GM12873 (cell line): ENCODE measurements at regions not wholly inside any gene's neighbourhood (a gene's known extent, or its start where the extent isn't known, plus 50 kb on each side); places are given as distances from the start of the nearest gene placed in this dataset.
A peak's percentile ranks its signal among the peaks of the same experiment; 100 is the strongest.

Experiments used
- TF ChIP-seq, protein P1 (sequence below): IDR thresholded peaks from 2 replicates; pipeline ENCODE4 v1.5.1; 2012; ENCODE audit warnings: low read depth, mild to moderate bottlenecking, moderate library complexity, low read length, control low read depth; ENCODE audit not compliant: insufficient read depth; ENCODE audit errors: missing control alignments

DNA sequence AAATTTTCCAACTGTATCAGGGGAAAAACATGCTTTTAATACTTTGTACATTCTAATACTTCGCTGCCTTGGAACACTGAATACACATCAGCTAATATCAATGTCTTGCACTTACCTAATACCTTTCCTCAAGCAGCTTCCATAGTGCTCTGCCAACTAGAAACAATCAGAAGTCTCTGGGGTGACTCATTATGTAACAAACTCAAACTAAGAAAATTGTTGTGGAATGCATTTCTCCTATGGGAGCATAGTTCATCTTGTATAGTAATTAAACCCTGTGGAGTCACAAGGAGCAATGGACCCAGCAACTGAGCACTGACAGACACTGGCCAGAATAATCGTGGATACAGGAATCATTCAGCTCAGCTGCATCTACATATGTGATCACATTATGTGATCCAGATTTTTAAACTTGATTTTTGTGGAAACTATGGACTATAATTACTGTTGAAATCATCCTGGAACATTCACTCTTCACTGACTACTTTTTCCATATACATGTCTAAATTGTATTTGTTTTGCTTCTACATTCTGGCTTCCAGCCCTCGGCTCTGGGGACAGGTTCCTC lies 496.9 kb downstream of the TMA16 start:
- TF ChIP-seq, protein P1, sequence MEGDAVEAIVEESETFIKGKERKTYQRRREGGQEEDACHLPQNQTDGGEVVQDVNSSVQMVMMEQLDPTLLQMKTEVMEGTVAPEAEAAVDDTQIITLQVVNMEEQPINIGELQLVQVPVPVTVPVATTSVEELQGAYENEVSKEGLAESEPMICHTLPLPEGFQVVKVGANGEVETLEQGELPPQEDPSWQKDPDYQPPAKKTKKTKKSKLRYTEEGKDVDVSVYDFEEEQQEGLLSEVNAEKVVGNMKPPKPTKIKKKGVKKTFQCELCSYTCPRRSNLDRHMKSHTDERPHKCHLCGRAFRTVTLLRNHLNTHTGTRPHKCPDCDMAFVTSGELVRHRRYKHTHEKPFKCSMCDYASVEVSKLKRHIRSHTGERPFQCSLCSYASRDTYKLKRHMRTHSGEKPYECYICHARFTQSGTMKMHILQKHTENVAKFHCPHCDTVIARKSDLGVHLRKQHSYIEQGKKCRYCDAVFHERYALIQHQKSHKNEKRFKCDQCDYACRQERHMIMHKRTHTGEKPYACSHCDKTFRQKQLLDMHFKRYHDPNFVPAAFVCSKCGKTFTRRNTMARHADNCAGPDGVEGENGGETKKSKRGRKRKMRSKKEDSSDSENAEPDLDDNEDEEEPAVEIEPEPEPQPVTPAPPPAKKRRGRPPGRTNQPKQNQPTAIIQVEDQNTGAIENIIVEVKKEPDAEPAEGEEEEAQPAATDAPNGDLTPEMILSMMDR = no peak

DNA sequence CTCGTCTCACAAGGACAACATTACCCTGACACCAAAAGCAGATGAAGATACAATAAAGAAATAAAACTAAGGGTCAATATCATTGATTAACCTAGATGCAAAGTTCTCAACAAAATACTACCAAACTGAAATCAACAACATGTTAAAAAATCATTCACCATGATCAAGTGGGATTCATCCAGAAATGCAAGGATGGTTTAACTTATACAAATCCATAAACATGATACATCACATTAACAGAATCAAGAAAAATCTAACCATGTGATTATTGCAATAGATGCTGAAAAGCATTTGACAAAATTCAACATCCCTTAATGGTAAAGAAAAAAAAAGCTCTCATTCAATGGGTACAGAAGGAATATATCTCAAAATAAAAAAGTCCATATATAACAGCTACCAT lies 514.9 kb downstream of the TMA16 start:
- TF ChIP-seq, protein P1 = no peak

DNA sequence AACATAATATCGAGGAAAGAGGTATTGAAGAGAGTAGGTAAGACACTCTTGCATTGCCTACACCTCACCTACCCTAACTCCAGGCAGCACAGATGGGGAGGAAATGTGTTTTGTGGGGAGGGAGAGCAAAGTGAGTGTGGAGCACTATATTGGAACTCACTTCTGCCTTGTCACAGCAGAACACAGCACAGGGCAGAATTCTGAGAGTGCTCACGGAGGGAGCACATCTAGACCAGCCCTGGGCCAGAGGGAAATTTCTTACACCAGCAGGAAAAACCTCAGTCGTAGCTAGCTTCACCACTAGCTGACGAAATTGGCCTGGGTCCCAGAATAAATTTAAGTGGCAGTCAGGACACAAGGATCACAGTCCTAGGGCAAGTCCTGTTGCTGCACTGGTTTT lies 517.3 kb downstream of the TMA16 start:
- TF ChIP-seq, protein P1 = no peak

DNA sequence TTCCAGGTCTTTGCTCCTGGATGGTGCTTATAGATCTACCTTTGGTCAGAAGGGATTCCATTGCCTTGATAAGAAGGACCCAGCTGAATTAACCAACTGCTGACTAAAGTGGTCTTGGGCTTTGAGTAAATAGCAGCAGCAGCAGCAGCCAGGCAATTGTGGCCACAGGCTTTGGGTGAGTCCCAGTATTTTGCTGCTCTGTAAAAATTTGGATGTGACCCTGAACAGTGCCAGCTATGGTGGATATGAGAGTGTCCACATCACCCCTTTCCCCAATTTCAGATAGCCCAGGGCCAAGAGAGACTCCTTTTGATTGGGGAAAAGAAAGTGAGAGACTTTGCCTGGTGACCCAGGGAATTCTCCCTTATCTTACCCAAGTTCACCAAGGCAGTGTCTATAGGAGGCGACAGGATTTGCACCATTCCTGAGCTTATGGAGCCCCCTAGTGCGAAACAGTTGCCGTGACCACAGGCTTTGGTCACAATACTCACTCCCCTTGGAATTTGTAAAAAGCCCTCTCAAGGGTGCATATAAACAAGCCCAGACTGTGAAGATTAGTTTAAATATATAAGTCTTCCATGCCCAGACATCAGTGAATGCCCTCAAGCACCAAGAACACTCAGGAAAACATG lies 518.0 kb downstream of the TMA16 start:
- TF ChIP-seq, protein P1 = peak; percentile 60

DNA sequence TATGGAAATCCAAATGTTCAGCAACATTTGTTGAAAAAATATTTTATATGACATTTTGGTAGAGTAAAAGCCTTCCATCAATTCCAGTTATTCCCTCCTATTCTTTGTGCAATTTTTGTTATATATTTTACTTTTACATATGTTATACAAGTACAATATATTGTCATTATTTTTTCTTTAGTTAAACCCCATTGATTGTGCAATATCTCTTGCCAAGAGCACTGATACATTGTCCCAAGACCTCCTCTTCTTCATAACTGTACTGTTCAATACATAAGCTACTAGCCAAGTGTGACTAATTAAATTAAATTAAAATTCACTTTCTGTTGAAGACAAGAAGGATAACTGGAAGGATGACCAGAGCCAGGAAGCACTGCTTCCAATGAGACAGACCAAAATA lies 527.5 kb downstream of the TMA16 start:
- TF ChIP-seq, protein P1 = no peak

DNA sequence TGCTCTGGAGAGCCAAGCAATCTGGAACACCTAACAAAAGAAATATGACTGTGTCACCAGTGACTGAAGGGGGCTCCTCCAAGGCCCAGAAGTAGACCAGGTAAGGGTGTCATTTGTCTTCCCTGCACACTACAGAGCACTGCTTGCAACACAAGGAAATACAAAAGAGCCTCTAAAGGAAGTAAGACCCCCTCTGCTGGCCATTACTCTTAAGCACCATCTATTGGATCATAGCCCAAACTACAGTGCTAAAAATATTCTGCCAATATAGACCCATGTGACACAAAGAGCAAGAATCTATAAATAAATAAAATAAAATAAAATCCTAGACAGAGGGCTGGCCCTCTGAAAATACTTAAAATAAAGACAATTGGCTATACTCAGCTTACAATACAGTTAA lies 528.7 kb downstream of the TMA16 start:
- TF ChIP-seq, protein P1 = peak; percentile 39

DNA sequence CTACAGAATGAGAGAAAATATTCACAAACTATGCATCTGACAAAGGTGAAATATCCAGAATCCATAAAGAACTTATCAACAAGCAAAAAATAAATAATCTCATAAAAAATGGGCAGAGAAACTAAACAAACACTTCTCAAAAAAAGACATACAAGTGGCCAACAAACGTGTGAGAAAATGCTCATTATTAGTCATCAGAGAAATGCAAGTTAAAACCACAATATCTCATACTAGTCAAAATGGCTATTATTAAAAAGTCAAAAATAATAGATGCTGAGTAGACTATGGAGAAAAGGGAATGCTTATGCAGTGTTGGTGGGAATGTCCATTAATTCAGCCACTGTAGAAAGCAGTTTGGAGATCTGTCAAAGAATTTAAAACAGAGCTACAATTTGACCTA lies 533.3 kb downstream of the TMA16 start:
- TF ChIP-seq, protein P1 = no peak

DNA sequence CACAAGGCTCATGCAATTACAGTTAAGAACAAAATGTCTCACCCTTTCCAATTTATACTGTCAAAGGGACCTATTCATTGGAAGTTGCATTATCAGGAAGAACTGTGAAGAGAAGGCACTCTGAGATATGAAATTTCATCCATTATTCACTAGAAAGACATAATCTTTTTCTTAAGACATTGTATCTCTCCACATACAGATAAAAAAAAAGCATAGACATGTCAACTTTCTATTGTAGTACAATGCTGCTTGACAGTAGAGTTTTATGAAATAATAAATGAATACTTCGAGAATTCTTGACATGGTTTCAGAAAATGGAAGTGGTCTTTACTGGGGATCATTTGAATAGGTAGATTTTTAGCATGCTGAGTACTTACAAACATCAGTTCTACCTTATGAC lies 545.0 kb downstream of the TMA16 start:
- TF ChIP-seq, protein P1 = no peak
